H1 (cell line): ENCODE measurements at regions not wholly inside any gene's neighbourhood (a gene's known extent, or its start where the extent isn't known, plus 50 kb on each side); places are given as distances from the start of the nearest gene placed in this dataset.

Experiments used
- CTCF ChIA-PET: fragments of 300-600 bp; sonication (Branson Sonifier 250); formaldehyde crosslinking; loops from one replicate; lab custom pipeline; 2021; ENCODE audit not compliant: partially characterized antibody; lab: Charles Lee
- POLR2A ChIA-PET: fragments of 300-600 bp; sonication (Branson Sonifier 250); formaldehyde crosslinking; loops from one replicate; lab custom pipeline; 2021; ENCODE audit warnings: inconsistent platforms; ENCODE audit not compliant: partially characterized antibody; lab: Charles Lee
- DNase-seq, 2 experiments: peaks; one replicate each; pipeline versions ENCODE4 v3.0.0 to v3.0.0-alpha.2; 2010 to 2022; ENCODE audit warnings: low spot score in 2 of 2, low read depth in 1 of 2, mixed read lengths in 1 of 2
- FAIRE-seq: peaks from 2 replicates; lab custom pipeline; 2011; peaks lifted over from hg19 to GRCh38; lab: Jason Lieb, UNC
- H2AFZ ChIP-seq: 2 replicates; pipeline ENCODE4 v1.8.1; 2012; ENCODE audit warnings: low read length, inconsistent platforms
- H2AK5ac ChIP-seq: 2 replicates; pipeline ENCODE4 v1.6.1; 2013; ENCODE audit warnings: low read depth, low read length
- H2BK120ac ChIP-seq: replicated peaks from 2 replicates; pipeline ENCODE3; 2013; ENCODE audit warnings: low read depth, low read length, inconsistent platforms
- H2BK12ac ChIP-seq: 2 replicates; pipeline ENCODE4 v1.6.1; 2013; ENCODE audit warnings: low read depth, low read length
- H2BK15ac ChIP-seq: 2 replicates; pipeline ENCODE4 v1.6.1; 2013; ENCODE audit warnings: low read length
- H2BK20ac ChIP-seq: 2 replicates; pipeline ENCODE4 v1.6.1; 2013; ENCODE audit warnings: low read length
- H2BK5ac ChIP-seq: 2 replicates; pipeline ENCODE4 v1.6.1; 2013; ENCODE audit warnings: low read depth, low read length
- H3K14ac ChIP-seq: 2 replicates; pipeline ENCODE4 v1.6.1; 2013; ENCODE audit warnings: inconsistent platforms; ENCODE audit not compliant: insufficient read length
- H3K18ac ChIP-seq: 2 replicates; pipeline ENCODE4 v1.6.1; 2013; ENCODE audit warnings: low read length; ENCODE audit errors: extremely low read depth
- H3K23ac ChIP-seq: 2 replicates; pipeline ENCODE4 v1.6.1; 2013; ENCODE audit warnings: inconsistent platforms; ENCODE audit not compliant: insufficient read length
- H3K23me2 ChIP-seq: 2 replicates; pipeline ENCODE4 v1.6.1; 2013; ENCODE audit warnings: low read depth, low read length
- H3K27ac ChIP-seq: 2 replicates; pipeline ENCODE4 v1.6.1; 2011; ENCODE audit warnings: low read depth, low read length, inconsistent platforms
- H3K27me3 ChIP-seq, 4 experiments: replicated peaks in 1 of 4; 1 replicate in 1 of 4; 2 replicates in 3 of 4; pipeline versions ENCODE4 v1.6.1 to v1.8.1; 2011 to 2013; ENCODE audit warnings: low read length in 3 of 4, mild to moderate bottlenecking in 3 of 4, inconsistent platforms in 2 of 4, mixed read lengths in 2 of 4, moderate library complexity in 1 of 4; ENCODE audit not compliant: control insufficient read depth in 3 of 4, insufficient read depth in 3 of 4; ENCODE audit errors: extremely low read depth in 1 of 4
- H3K36me3 ChIP-seq, 4 experiments: 2 replicates each; pipeline versions ENCODE4 v1.6.1 to v1.8.1; 2011 to 2013; ENCODE audit warnings: mild to moderate bottlenecking in 4 of 4, low read length in 3 of 4, moderate library complexity in 2 of 4, control low read depth in 1 of 4, inconsistent platforms in 1 of 4; ENCODE audit not compliant: insufficient read depth in 4 of 4, control insufficient read depth in 2 of 4
- H3K4ac ChIP-seq: replicated peaks from 2 replicates; pipeline ENCODE3; 2013; ENCODE audit warnings: low read length, low read depth, mixed read lengths, inconsistent platforms; ENCODE audit not compliant: insufficient read length
- H3K4me1 ChIP-seq, 4 experiments: replicated peaks in 1 of 4; 1 replicate in 1 of 4; 2 replicates in 3 of 4; pipeline versions ENCODE4 v1.6.1 to v1.8.1; 2011 to 2013; ENCODE audit warnings: low read length in 3 of 4, inconsistent platforms in 2 of 4, mixed read lengths in 1 of 4; ENCODE audit not compliant: insufficient read depth in 4 of 4, control insufficient read depth in 3 of 4
- H3K4me2 ChIP-seq, 2 experiments: 2 replicates each; pipeline versions ENCODE4 v1.6.1 to v1.8.1; 2011 to 2013; ENCODE audit warnings: low read depth in 2 of 2, low read length in 2 of 2, control low read depth in 1 of 2, inconsistent platforms in 1 of 2, mild to moderate bottlenecking in 1 of 2; ENCODE audit not compliant: insufficient read depth in 1 of 2
- H3K4me3 ChIP-seq, 4 experiments: fragments of 200-600, 300-600 bp in 1 of 4; sonication (generic), shearing (Covaris generic), sonication (Bioruptor Twin) in 1 of 4; 2 replicates each; pipeline versions ENCODE4 v1.5.1 to v1.8.1; 2011 to 2016; ENCODE audit warnings: low read length in 4 of 4, low read depth in 3 of 4, control low read depth in 2 of 4, inconsistent platforms in 2 of 4, mild to moderate bottlenecking in 2 of 4, mixed read lengths in 1 of 4, moderate library complexity in 1 of 4; ENCODE audit not compliant: insufficient read depth in 2 of 4; ENCODE audit errors: extremely low read depth in 1 of 4
- H3K56ac ChIP-seq: replicated peaks from 2 replicates; pipeline ENCODE3; 2013; ENCODE audit warnings: low read depth, mild to moderate bottlenecking, mixed read lengths, low read length, inconsistent platforms; ENCODE audit not compliant: insufficient read length
- H3K79me1 ChIP-seq: 2 replicates; pipeline ENCODE4 v1.6.1; 2013; ENCODE audit warnings: low read depth, low read length, control low read depth
- H3K79me2 ChIP-seq, 2 experiments: 2 replicates each; pipeline versions ENCODE4 v1.6.1 to v1.8.1; 2012 to 2013; ENCODE audit warnings: low read length in 2 of 2, mild to moderate bottlenecking in 2 of 2, inconsistent platforms in 1 of 2; ENCODE audit not compliant: insufficient read depth in 2 of 2, control insufficient read depth in 1 of 2
- H3K9ac ChIP-seq, 4 experiments: replicated peaks in 1 of 4; 1 replicate in 1 of 4; 2 replicates in 3 of 4; pipeline versions ENCODE4 v1.6.1 to v1.8.1; 2011 to 2013; ENCODE audit warnings: low read depth in 3 of 4, low read length in 3 of 4, control low read depth in 2 of 4, mild to moderate bottlenecking in 2 of 4, moderate library complexity in 2 of 4, inconsistent platforms in 1 of 4; ENCODE audit errors: extremely low read depth in 1 of 4
- H3K9me3 ChIP-seq, 2 experiments: 2 replicates each; pipeline versions ENCODE4 v1.6.1 to v1.8.1; 2012 to 2013; ENCODE audit warnings: mild to moderate bottlenecking in 2 of 2, moderate library complexity in 2 of 2, control low read depth in 1 of 2, inconsistent platforms in 1 of 2, low read depth in 1 of 2, low read length in 1 of 2, mixed read lengths in 1 of 2; ENCODE audit not compliant: insufficient read depth in 2 of 2
- H4K20me1 ChIP-seq, 2 experiments: replicated peaks in 1 of 2; 2 replicates each; pipeline versions ENCODE3 to v1.8.1; 2011 to 2013; ENCODE audit warnings: inconsistent platforms in 2 of 2, low read length in 2 of 2, mild to moderate bottlenecking in 1 of 2; ENCODE audit not compliant: insufficient read depth in 2 of 2, control insufficient read depth in 1 of 2
- H4K5ac ChIP-seq: 2 replicates; pipeline ENCODE4 v1.6.1; 2013; ENCODE audit warnings: low read length, low read depth, mixed read lengths, inconsistent platforms; ENCODE audit not compliant: insufficient read length
- H4K8ac ChIP-seq: 2 replicates; pipeline ENCODE4 v1.8.0; 2013; ENCODE audit warnings: mild to moderate bottlenecking, moderate library complexity, low read length, inconsistent platforms; ENCODE audit not compliant: insufficient read depth; ENCODE audit errors: extremely low read depth
- H4K91ac ChIP-seq: replicated peaks from 2 replicates; pipeline ENCODE3; 2013; ENCODE audit warnings: low read length, mixed read lengths, inconsistent platforms; ENCODE audit not compliant: insufficient read length
- BACH1 ChIP-seq: IDR thresholded peaks from 2 replicates; pipeline ENCODE4 v1.6.1; 2012; ENCODE audit warnings: low read length, improper control_type of control experiment
- CEBPB ChIP-seq: IDR thresholded peaks from 2 replicates; pipeline ENCODE4 v1.6.1; 2012; ENCODE audit warnings: low read depth, low read length
- EP300 ChIP-seq, 2 experiments: IDR thresholded peaks; 1 replicate in 1 of 2; 2 replicates in 1 of 2; pipeline ENCODE4 v1.6.1; 2011 to 2012; ENCODE audit warnings: low read depth in 2 of 2, low read length in 2 of 2, mild to moderate bottlenecking in 2 of 2, borderline replicate concordance in 1 of 2, inconsistent platforms in 1 of 2, moderate library complexity in 1 of 2
- EZH2 ChIP-seq: fragments of 200-600 bp; sonication (generic); IDR thresholded peaks from 2 replicates; pipeline ENCODE4 v1.7.1; 2012; ENCODE audit warnings: low read depth, mild to moderate bottlenecking, moderate library complexity, low read length, inconsistent platforms; ENCODE audit not compliant: severe bottlenecking
- GABPA ChIP-seq: IDR thresholded peaks from 2 replicates; pipeline ENCODE4 v1.6.1; 2011; ENCODE audit warnings: mild to moderate bottlenecking, low read length, moderate library complexity, borderline replicate concordance; ENCODE audit not compliant: insufficient read depth
- SAP30 ChIP-seq: fragments of 300-600 bp; sonication (generic); IDR thresholded peaks from 2 replicates; pipeline ENCODE4 v1.7.1; 2012; ENCODE audit warnings: low read length, moderate library complexity, mild to moderate bottlenecking, inconsistent platforms; ENCODE audit not compliant: insufficient read depth, insufficient replicate concordance
- SIN3A ChIP-seq, 2 experiments: IDR thresholded peaks in 1 of 2; conservative IDR thresholded peaks in 1 of 2; 2 replicates each; pipeline ENCODE4 v1.6.1; 2011 to 2012; ENCODE audit warnings: low read length in 2 of 2, improper control_type of control experiment in 1 of 2, low read depth in 1 of 2, mild to moderate bottlenecking in 1 of 2
- SP1 ChIP-seq: IDR thresholded peaks from 2 replicates; pipeline ENCODE4 v1.6.1; 2011; ENCODE audit warnings: low read depth, low read length
- TBP ChIP-seq: IDR thresholded peaks from 2 replicates; pipeline ENCODE4 v1.6.1; 2011; ENCODE audit warnings: low read depth, low read length, improper control_type of control experiment
- USF2 ChIP-seq: IDR thresholded peaks from 2 replicates; pipeline ENCODE4 v1.6.1; 2011; ENCODE audit warnings: low read length, improper control_type of control experiment
- ZNF274 ChIP-seq: IDR thresholded peaks from 2 replicates; pipeline ENCODE4 v1.7.0; 2012; ENCODE audit warnings: low read length, borderline replicate concordance; ENCODE audit errors: extremely low read depth
- WGBS, 2 experiments: shearing (Covaris generic) in 1 of 2; methylation state at CpG; one replicate each; pipeline versions ENCODE4 v1.1.6 to v1.1.7; 2013 to 2015; ENCODE audit warnings: low lambda C conversion rate in 2 of 2, mixed read lengths in 2 of 2, inconsistent platforms in 1 of 2, low coverage in 1 of 2, missing lambda C conversion rate in 1 of 2; ENCODE audit not compliant: insufficient replicate concordance in 2 of 2, insufficient coverage in 1 of 2, insufficient read length in 1 of 2; ENCODE audit errors: extremely low coverage in 1 of 2, missing lambda C conversion rate in 1 of 2; 5-methylcytosine and 5-hydroxymethylcytosine counted together

- no peak overlapping the region for H3K56ac ChIP-seq
- H3K14ac ChIP-seq, result no peak overlapping the region
- H4K20me1 ChIP-seq, result no peaks in the 10 kb centered on the region
- DNase-seq (no peak), FAIRE-seq (no peak)
- H2BK120ac ChIP-seq, result no peak overlapping the region
- CTCF ChIA-PET, result interaction anchor here (0.8 to 4.4 kb wide), 8 partner anchors 9 to 473 kb away, joined by 3 to 17 read pairs (median 5); no protein-coding TSS in a partner anchor
- H3K9me3 ChIP-seq, result no peaks in the 10 kb centered on the region
- H2BK5ac ChIP-seq, result no peak overlapping the region
- TF ChIP-seq EZH2 (no peak), EP300 (IDR thresholded peaks at IDR 0.05; ENCODE audit: borderline replicate concordance in 1 of 2, low read depth in 2 of 2, low read length in 2 of 2) (no peak), SAP30 (no peak), BACH1 (no peak), USF2 (no peak), TBP (no peak), ZNF274 (no peak), SIN3A (conservative IDR thresholded peaks at IDR 0.05 in 1 of 2, IDR thresholded peaks at IDR 0.05 in 1 of 2; ENCODE audit: low read depth in 1 of 2, low read length in 2 of 2) (no peak), GABPA (no peak), SP1 (no peak), CEBPB (no peak)
- H3K23ac ChIP-seq, result no peak overlapping the region
- H2AK5ac ChIP-seq, result no peak overlapping the region
- no peak overlapping the region for H3K4ac ChIP-seq
- H3K18ac ChIP-seq, result no peak overlapping the region
- peaks cover 0 to 12% (median 7%) of the 10 kb centered on the region in 4 experiments; a peak in 5 of 7 replicates for H3K4me1 ChIP-seq
- H2BK20ac ChIP-seq, result no peak overlapping the region
- POLR2A ChIA-PET, result interaction anchor here (0.7 kb wide), 1 partner anchor 492 kb away, joined by 3 read pairs; no protein-coding TSS in a partner anchor
- no peaks in the 10 kb centered on the region for H3K23me2 ChIP-seq
- H3K79me2 ChIP-seq, result no peaks in the 10 kb centered on the region
- H3K9ac ChIP-seq, result no peak overlapping the region
- 0 out of 2 replicates have a peak overlapping the region, but pooled peaks have one; percentile 1 for H2AFZ ChIP-seq
- H3K27ac ChIP-seq, result no peak overlapping the region
- no peaks in the 10 kb centered on the region for H3K27me3 ChIP-seq
- H3K4me3 ChIP-seq, result peak overlapping the region in 1 of 4 experiments; percentile 5; a peak in 1 of 8 replicates
- no peaks in the 10 kb centered on the region for H3K36me3 ChIP-seq
- H3K79me1 ChIP-seq, result no peaks in the 10 kb centered on the region
- H3K4me2 ChIP-seq, result peak overlapping the region; percentile 29 to 34; a peak in 3 of 4 replicates
- H4K91ac ChIP-seq, result no peak overlapping the region
- peak overlapping the region; percentile 55; the same call in 1 of the 2 replicates for H2BK12ac ChIP-seq
- no peak overlapping the region for H4K8ac ChIP-seq
- H4K5ac ChIP-seq, result no peak overlapping the region
- H2BK15ac ChIP-seq, result no peak overlapping the region
- WGBS, 2 experiments, result 86% methylated on average over 14 of the region's 14 CpGs; no CpG with 5 or more reads in 1 of the 2 experiments
Measured at GRCh38 chr6:90413396-90413795, 116.8 kb upstream of the BACH2 start.
